Tibial nerve (tissue), 4 donors: ENCODE measurements at regions not wholly inside any gene's neighbourhood (a gene's known extent, or its start where the extent isn't known, plus 50 kb on each side); places are given as distances from the start of the nearest gene placed in this dataset.

Source experiments
- DNase-seq, 2 donors: peaks; one replicate each; pipeline ENCODE4 v3.0.0-alpha.2; 2019; ENCODE audit warnings: low spot score in 2 of 2
- H3K27ac ChIP-seq, 4 donors: fragments of 200-600 bp; sonication (generic) in 3 of 4; one replicate each; pipeline ENCODE4 v1.5.1; 2017 to 2019; ENCODE audit warnings: mild to moderate bottlenecking in 1 of 4
- H3K27me3 ChIP-seq, 2 donors: fragments of 200-600 bp; sonication (generic) in 1 of 2; one replicate each; pipeline versions ENCODE4 v1.5.1 to v1.6.0; 2017 to 2019
- H3K36me3 ChIP-seq, 3 donors: fragments of 200-600 bp; sonication (generic); one replicate each; pipeline ENCODE4 v1.5.1; 2018 to 2019
- H3K4me1 ChIP-seq, 4 donors: fragments of 200-600 bp; sonication (generic) in 3 of 4; one replicate each; pipeline ENCODE4 v1.5.1; 2017 to 2019
- H3K4me3 ChIP-seq, 4 donors: fragments of 200-600 bp; sonication (generic) in 3 of 4; one replicate each; pipeline ENCODE4 v1.5.1; 2017 to 2019; ENCODE audit warnings: mild to moderate bottlenecking in 1 of 4, moderate library complexity in 1 of 4
- H3K9me3 ChIP-seq, 4 donors: fragments of 200-600 bp; sonication (generic) in 3 of 4; one replicate each; pipeline ENCODE4 v1.5.1; 2017 to 2019
- CTCF ChIP-seq, 5 experiments: fragments of 200-600 bp in 3 of 5; fragments of 450-650 bp in 2 of 5; sonication (generic) in 3 of 5; IDR thresholded peaks; one replicate each; pipeline ENCODE4 v1.5.1; 2016 to 2019; ENCODE audit warnings: antibody characterized with exemption in 5 of 5, mild to moderate bottlenecking in 3 of 5, moderate library complexity in 2 of 5
- EP300 ChIP-seq, 2 donors: sonication (generic); formaldehyde crosslinking; IDR thresholded peaks; one replicate each; pipeline ENCODE4 v1.6.1; 2017; ENCODE audit warnings: antibody characterized with exemption in 2 of 2, mild to moderate bottlenecking in 1 of 2
- POLR2A ChIP-seq, 2 donors: fragments of 450-650 bp; IDR thresholded peaks; one replicate each; pipeline ENCODE4 v1.6.1; 2017; ENCODE audit warnings: antibody characterized with exemption in 2 of 2, mild to moderate bottlenecking in 2 of 2, moderate library complexity in 2 of 2
- WGBS, 2 donors: methylation state at CpG; one replicate each; pipeline ENCODE4 v1.1.5; 2018; 5-methylcytosine and 5-hydroxymethylcytosine counted together

- Histone ChIP-seq H3K4me1 (peaks cover 0 to 42% (median 12%) of the 10 kb centered on the region in 4 donors), H3K27ac (peak overlapping the region; percentile 59 to 94 (median 72)), H3K9me3 (no peaks in the 10 kb centered on the region), H3K27me3 (no peaks in the 10 kb centered on the region), H3K4me3 (peak overlapping the region in 3 of 4 donors; percentile 15 to 42 (median 16)), H3K36me3 (no peaks in the 10 kb centered on the region)
- DNase-seq: no peak
- WGBS, 2 donors: 93% methylated on average over 9 of the region's 9 CpGs
- no peak for TF ChIP-seq CTCF (IDR thresholded peaks at IDR 0.05)
- no peak for TF ChIP-seq POLR2A (IDR thresholded peaks at IDR 0.05)
- TF ChIP-seq EP300 (IDR thresholded peaks at IDR 0.05): no peak
These were observed 228.6 kb downstream of the ZNF516 start for GRCh38 chr18:76266236-76266991.

- peak in 1 of 2 donors; percentile 45 for DNase-seq
- Histone ChIP-seq H3K9me3 (no peaks in the 10 kb centered on the region), H3K36me3 (no peaks in the 10 kb centered on the region), H3K4me3 (peak overlapping the region in 3 of 4 donors; percentile 15 to 42 (median 16)), H3K4me1 (peaks cover 0 to 42% (median 12%) of the 10 kb centered on the region in 4 donors), H3K27ac (peak overlapping the region; percentile 59 to 94 (median 73)), H3K27me3 (no peaks in the 10 kb centered on the region)
- TF ChIP-seq CTCF (IDR thresholded peaks at IDR 0.05) (no peak), EP300 (IDR thresholded peaks at IDR 0.05) (peak in 1 of 2 donors; percentile 27), POLR2A (IDR thresholded peaks at IDR 0.05) (peak in 1 of 2 donors; percentile 15)
- 18 to 27% methylated on average over 9 of the region's 9 CpGs for WGBS, 2 donors
These were observed 229.4 kb downstream of the ZNF516 start for GRCh38 chr18:76265497-76266235.

- no peaks in the 10 kb centered on the region for H3K27me3 ChIP-seq
- no peak overlapping the region for H3K4me3 ChIP-seq
- no peak for TF ChIP-seq CTCF (IDR thresholded peaks at IDR 0.05)
- no peak for TF ChIP-seq EP300 (IDR thresholded peaks at IDR 0.05)
- no peak for TF ChIP-seq POLR2A (IDR thresholded peaks at IDR 0.05)
- no peaks in the 10 kb centered on the region for H3K36me3 ChIP-seq
- no peaks in the 10 kb centered on the region for H3K9me3 ChIP-seq
- H3K4me1 ChIP-seq: peaks cover 0 to 42% (median 12%) of the 10 kb centered on the region in 4 donors
- peak overlapping the region in 3 of 4 donors; percentile 58 to 94 (median 63) for H3K27ac ChIP-seq
- no peak for DNase-seq
- 79 to 84% methylated on average over 10 of the region's 10 CpGs for WGBS, 2 donors
These were observed 230.2 kb downstream of the ZNF516 start for GRCh38 chr18:76264876-76265250.

GRCh38 chr18:76264198-76264875 is 230.7 kb downstream of the ZNF516 start:
- Histone ChIP-seq H3K36me3 (no peaks in the 10 kb centered on the region), H3K27ac (peak overlapping the region in 3 of 4 donors; percentile 58 to 94 (median 63))
- WGBS, 2 donors: 73 to 78% methylated on average over 18 of the region's 18 CpGs

More at GRCh38 chr18:76264198-76264875, 230.7 kb downstream of the ZNF516 start:
- H3K27me3 ChIP-seq: no peaks in the 10 kb centered on the region
- TF ChIP-seq EP300 (IDR thresholded peaks at IDR 0.05) (no peak), CTCF (IDR thresholded peaks at IDR 0.05) (no peak), POLR2A (IDR thresholded peaks at IDR 0.05) (no peak)
- peaks cover 0 to 42% (median 12%) of the 10 kb centered on the region in 4 donors for H3K4me1 ChIP-seq
- DNase-seq: no peak
- no peak overlapping the region for H3K4me3 ChIP-seq
- H3K9me3 ChIP-seq: no peaks in the 10 kb centered on the region
